ENCODE measurements at regions not wholly inside any gene's neighbourhood (a gene's known extent, or its start where the extent isn't known, plus 50 kb on each side); places are given as distances from the start of the nearest gene placed in this dataset.

DNA sequence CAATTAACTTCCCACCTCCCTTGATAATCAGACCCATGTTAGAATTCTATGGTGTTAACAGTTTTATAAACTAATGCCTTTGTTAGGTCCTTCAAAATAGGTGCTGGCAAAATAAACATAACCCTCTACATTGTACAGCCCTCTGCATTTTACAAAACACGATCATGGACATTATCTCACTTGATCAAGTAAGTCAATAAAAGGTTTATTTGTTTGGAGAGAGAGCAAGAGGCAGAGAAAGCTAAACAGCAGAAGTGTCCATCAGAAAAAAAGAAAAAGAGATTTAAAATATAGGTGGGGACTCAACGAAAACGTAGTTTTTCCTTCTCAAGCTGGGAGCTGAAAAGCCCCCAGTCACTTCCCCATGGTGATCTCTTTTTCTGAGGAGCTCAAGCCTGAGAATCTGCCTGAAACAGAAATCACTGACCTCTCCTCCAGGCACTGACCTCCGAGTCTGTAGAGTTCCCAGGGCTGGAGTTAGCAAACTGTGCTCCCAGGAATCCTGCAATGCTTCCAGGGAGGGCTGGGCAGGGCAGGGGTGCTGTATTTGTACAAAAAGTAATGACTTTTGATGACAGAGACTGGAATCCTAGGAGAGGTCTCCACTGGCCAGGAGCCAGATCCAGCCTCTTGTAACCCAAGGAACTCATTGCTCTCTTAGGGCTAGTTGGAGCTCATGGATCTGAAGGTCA lies 137.8 kb upstream of the KLHL29 start:
- H3K36me3 ChIP-seq (ENCODE audit: insufficient read depth, low read length), result no peaks in the 10 kb centered on the region

DNA sequence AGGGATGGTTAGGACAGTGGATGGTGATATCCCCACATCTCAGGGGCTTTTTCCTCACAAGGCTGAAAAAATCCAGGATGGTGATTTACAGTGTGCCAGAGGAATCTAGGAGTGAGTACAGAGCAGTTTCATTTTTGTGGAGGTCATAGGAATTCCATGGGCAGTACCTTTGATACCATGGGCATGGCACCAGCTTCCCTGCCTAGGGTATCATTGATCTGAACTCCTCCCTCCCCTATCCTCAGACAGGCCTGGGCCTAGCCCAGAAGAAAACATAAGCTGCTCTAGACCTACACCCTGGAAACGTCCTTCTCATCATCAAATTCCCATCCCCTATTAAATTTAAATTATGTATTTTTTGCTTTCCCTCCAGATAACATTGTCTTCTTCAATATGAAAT lies 136.3 kb upstream of the KLHL29 start:
- no peak overlapping the region for H3K4me3 ChIP-seq (ENCODE audit: low read depth in 1 of 2, low read length in 2 of 2)
- peaks cover 3% of the 10 kb centered on the region for H3K4me1 ChIP-seq (ENCODE audit: insufficient read depth, low read length)
- no peaks in the 10 kb centered on the region for H3K27me3 ChIP-seq (ENCODE audit: control insufficient read depth in 1 of 2, insufficient read depth in 2 of 2, low read length in 2 of 2)

More for the DNA sequence above, 137.8 kb upstream of the KLHL29 start:
- no peak overlapping the region for H3K9ac ChIP-seq (ENCODE audit: low read length)
- no peaks in the 10 kb centered on the region for H3K9me3 ChIP-seq (ENCODE audit: low read length)
- no peaks in the 10 kb centered on the region for H3K27me3 ChIP-seq (ENCODE audit: control insufficient read depth in 1 of 2, insufficient read depth in 2 of 2, low read length in 2 of 2)
- peaks cover 3% of the 10 kb centered on the region for H3K4me1 ChIP-seq (ENCODE audit: insufficient read depth, low read length)
- H3K27ac ChIP-seq (ENCODE audit: low read depth, low read length), result no peak overlapping the region
- no peak overlapping the region for H3K4me3 ChIP-seq (ENCODE audit: low read depth in 1 of 2, low read length in 2 of 2)

DNA sequence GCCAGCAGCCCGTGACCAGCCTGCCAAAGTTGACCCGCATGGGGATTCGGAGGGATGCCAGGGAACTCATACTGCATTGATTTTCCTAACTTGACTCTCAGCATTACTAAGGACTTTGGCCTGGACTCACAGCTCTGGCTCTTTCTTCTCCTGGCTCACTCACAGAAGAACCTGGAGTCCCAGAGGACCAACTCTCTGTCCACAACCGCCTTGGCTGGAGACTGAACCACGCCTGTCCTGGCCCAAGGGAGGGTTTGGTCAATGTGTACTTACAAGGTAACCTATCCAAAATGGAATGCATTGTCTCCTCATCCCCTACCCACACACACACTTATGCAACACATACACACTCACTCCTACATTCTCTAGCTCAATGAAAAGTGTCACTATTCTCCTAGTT lies 135.6 kb upstream of the KLHL29 start:
- H3K27me3 ChIP-seq (ENCODE audit: control insufficient read depth in 1 of 2, insufficient read depth in 2 of 2, low read length in 2 of 2), result no peaks in the 10 kb centered on the region
- no peaks in the 10 kb centered on the region for H3K9me3 ChIP-seq (ENCODE audit: low read length)
- H3K4me3 ChIP-seq (ENCODE audit: low read depth in 1 of 2, low read length in 2 of 2), result no peak overlapping the region
- no peak overlapping the region for H3K27ac ChIP-seq (ENCODE audit: low read depth, low read length)
- no peaks in the 10 kb centered on the region for H3K36me3 ChIP-seq (ENCODE audit: insufficient read depth, low read length)
- no peak overlapping the region for H3K9ac ChIP-seq (ENCODE audit: low read length)
- H3K4me1 ChIP-seq (ENCODE audit: insufficient read depth, low read length), result peaks cover 3% of the 10 kb centered on the region

More for the DNA sequence above, 136.3 kb upstream of the KLHL29 start:
- H3K27ac ChIP-seq (ENCODE audit: low read depth, low read length), result no peak overlapping the region
- no peak overlapping the region for H3K9ac ChIP-seq (ENCODE audit: low read length)
- H3K36me3 ChIP-seq (ENCODE audit: insufficient read depth, low read length), result no peaks in the 10 kb centered on the region
- H3K9me3 ChIP-seq (ENCODE audit: low read length), result no peaks in the 10 kb centered on the region

DNA sequence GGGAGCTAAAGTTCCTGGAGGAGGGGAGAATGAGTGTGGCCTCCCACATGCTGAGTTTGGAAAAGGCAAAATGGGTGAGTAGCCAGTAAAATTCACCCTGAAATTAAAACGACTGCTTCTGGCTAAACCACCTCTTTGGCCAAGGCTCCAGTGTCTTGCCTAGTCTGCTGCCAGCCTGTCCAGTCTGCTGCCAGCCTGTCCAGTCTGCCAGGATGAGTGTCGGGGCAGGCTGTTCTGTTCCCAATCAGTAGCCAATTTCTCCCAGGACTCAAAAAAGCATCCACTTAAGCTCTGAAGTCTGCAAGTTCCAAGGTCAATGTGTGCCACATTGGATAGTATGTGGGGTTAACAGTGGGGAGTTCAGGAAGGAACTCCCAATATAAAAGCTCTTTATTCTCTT lies 134.6 kb upstream of the KLHL29 start:
- H3K4me3 ChIP-seq (ENCODE audit: low read depth in 1 of 2, low read length in 2 of 2), result no peak overlapping the region
- H3K4me1 ChIP-seq (ENCODE audit: insufficient read depth, low read length), result no peaks in the 10 kb centered on the region
- H3K27ac ChIP-seq (ENCODE audit: low read depth, low read length), result no peak overlapping the region
- no peaks in the 10 kb centered on the region for H3K27me3 ChIP-seq (ENCODE audit: control insufficient read depth in 1 of 2, insufficient read depth in 2 of 2, low read length in 2 of 2)
- no peaks in the 10 kb centered on the region for H3K36me3 ChIP-seq (ENCODE audit: insufficient read depth, low read length)
- no peak overlapping the region for H3K9ac ChIP-seq (ENCODE audit: low read length)
- H3K9me3 ChIP-seq (ENCODE audit: low read length), result no peaks in the 10 kb centered on the region

DNA sequence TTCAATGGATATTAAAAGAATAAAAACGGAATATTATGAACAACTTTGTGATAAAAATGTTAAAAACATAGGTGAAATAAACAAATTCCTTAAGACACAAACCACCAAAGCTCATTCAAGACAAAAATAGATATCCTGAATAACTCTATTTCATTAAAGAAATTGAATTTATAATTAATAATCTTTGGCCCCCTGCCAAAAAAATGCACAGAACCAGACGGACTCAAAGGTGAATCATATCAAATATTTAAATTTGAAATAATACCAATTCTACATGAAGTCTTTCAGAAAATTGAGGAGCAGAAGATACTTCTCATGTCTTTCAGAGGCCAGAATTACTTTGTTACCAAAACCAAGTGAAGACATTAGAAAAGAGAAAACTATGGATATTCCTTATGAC lies 128.3 kb upstream of the KLHL29 start:
- no peaks in the 10 kb centered on the region for H3K9me3 ChIP-seq (ENCODE audit: low read length)
- H3K27me3 ChIP-seq (ENCODE audit: control insufficient read depth in 1 of 2, insufficient read depth in 2 of 2, low read length in 2 of 2), result no peaks in the 10 kb centered on the region
- H3K27ac ChIP-seq (ENCODE audit: low read depth, low read length), result no peak overlapping the region
- no peaks in the 10 kb centered on the region for H3K4me1 ChIP-seq (ENCODE audit: insufficient read depth, low read length)
- no peak overlapping the region for H3K4me3 ChIP-seq (ENCODE audit: low read depth in 1 of 2, low read length in 2 of 2)
- H3K9ac ChIP-seq (ENCODE audit: low read length), result no peak overlapping the region
- no peaks in the 10 kb centered on the region for H3K36me3 ChIP-seq (ENCODE audit: insufficient read depth, low read length)

DNA sequence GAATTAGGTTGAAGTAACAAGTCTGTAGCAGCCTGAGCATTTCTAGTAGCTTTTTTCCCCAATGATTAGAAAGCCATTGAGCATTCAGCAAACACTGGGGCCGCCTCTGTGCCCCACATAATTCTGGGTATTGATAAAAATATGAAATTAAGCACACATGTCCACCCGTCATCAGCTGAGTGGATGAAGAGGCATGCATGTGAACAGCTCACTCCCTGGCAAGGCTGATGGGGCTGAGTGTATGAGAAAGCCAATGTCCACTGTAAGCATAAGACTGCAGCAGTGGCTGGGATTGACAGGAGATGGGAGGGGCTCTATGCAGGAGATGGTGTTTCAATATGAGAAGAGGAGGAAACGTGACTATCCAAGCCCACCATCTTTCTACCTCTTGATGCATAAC lies 124.4 kb upstream of the KLHL29 start:
- H3K9me3 ChIP-seq (ENCODE audit: low read length), result no peaks in the 10 kb centered on the region

DNA sequence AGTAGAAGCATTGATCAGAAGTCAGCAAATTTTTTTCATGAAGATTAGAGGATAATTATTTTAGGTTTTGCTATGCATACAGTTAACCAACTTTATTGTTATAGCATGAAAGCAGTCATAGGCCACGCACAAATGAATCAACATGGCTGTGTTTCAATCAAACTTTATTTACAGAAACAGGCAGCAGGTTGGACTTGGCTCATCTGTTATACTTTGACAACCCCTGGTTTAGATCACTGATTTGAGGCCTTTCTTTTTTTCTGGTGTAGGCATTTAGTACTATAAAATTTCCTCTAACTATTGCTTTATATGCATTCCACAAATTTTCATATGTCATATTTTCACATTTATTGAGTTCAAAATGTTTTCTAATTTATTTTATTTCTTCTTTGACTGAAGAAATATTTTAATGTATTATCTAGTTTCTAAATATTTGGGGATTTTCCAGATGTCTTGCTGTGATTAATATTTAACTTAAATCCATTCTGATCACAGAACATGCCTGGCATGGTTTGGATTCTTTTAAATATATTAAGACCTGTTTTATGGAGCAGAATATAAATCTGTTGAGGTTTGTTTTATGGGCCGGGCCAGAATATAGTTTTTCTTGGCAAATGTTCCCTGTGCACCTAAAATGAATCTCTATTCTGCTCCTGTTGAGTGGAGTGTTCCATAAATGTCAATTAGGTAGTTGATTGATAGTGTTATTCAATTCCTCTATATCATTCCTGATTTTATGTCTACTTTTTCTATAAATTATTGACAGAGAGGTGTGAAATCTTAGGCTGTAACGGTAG lies 116.3 kb upstream of the KLHL29 start:
- no peak overlapping the region for H3K9ac ChIP-seq (ENCODE audit: low read length)
- no peaks in the 10 kb centered on the region for H3K27me3 ChIP-seq (ENCODE audit: control insufficient read depth in 1 of 2, insufficient read depth in 2 of 2, low read length in 2 of 2)
- H3K4me1 ChIP-seq (ENCODE audit: insufficient read depth, low read length), result peaks cover 12% of the 10 kb centered on the region
- H3K27ac ChIP-seq (ENCODE audit: low read depth, low read length), result no peak overlapping the region
- no peaks in the 10 kb centered on the region for H3K9me3 ChIP-seq (ENCODE audit: low read length)
- H3K4me3 ChIP-seq (ENCODE audit: low read depth in 1 of 2, low read length in 2 of 2), result no peak overlapping the region
- H3K36me3 ChIP-seq (ENCODE audit: insufficient read depth, low read length), result no peaks in the 10 kb centered on the region

More for the DNA sequence above, 124.4 kb upstream of the KLHL29 start:
- Histone ChIP-seq H3K36me3 (ENCODE audit: insufficient read depth, low read length) (no peaks in the 10 kb centered on the region), H3K9ac (ENCODE audit: low read length) (no peak overlapping the region), H3K27me3 (ENCODE audit: control insufficient read depth in 1 of 2, insufficient read depth in 2 of 2, low read length in 2 of 2) (no peaks in the 10 kb centered on the region), H3K4me1 (ENCODE audit: insufficient read depth, low read length) (no peaks in the 10 kb centered on the region), H3K4me3 (ENCODE audit: low read depth in 1 of 2, low read length in 2 of 2) (no peak overlapping the region), H3K27ac (ENCODE audit: low read depth, low read length) (no peak overlapping the region)

DNA sequence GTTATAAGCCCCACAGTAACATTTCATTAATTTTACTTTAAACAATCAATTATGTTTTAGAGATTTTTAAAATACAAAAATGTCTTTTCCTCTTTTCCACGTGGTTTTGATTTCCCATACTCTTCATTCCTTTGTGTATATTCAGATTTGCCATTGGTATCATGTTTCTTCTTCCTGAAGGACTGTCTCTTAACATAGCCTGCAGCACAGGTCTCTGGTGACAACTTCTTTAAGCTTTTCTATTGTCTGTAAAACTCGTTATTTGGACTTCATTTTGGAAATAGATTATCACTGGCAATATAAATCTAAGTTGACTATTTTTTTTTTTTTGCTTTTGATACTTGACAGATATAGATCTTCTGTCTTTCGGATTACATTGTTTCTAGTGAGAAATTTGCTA lies 115.2 kb upstream of the KLHL29 start:
- Histone ChIP-seq H3K4me1 (ENCODE audit: insufficient read depth, low read length) (peaks cover 12% of the 10 kb centered on the region), H3K4me3 (ENCODE audit: low read depth in 1 of 2, low read length in 2 of 2) (no peak overlapping the region), H3K27me3 (ENCODE audit: control insufficient read depth in 1 of 2, insufficient read depth in 2 of 2, low read length in 2 of 2) (no peaks in the 10 kb centered on the region), H3K27ac (ENCODE audit: low read depth, low read length) (no peak overlapping the region), H3K36me3 (ENCODE audit: insufficient read depth, low read length) (no peaks in the 10 kb centered on the region), H3K9ac (ENCODE audit: low read length) (no peak overlapping the region), H3K9me3 (ENCODE audit: low read length) (no peaks in the 10 kb centered on the region)

DNA sequence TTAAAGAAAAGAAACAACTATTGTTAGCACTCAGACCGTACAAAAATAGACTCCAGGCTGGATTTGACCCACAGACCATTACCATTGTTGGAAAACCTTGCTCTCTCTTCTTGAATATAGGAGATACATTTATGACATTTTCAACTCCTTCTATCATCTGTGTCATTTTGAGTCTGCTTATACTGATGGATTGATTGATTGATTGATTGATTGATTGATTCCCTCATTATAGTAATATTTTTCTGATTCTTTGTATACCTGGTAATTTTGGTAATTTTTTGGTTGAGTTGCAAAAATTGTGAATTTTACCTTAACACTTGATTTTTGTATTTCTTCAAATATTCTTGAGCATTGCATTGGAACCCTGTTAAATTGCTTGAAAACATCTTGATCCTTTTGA lies 114.2 kb upstream of the KLHL29 start:
- H3K9ac ChIP-seq (ENCODE audit: low read length), result no peak overlapping the region
- H3K27me3 ChIP-seq (ENCODE audit: control insufficient read depth in 1 of 2, insufficient read depth in 2 of 2, low read length in 2 of 2), result no peaks in the 10 kb centered on the region
- H3K4me1 ChIP-seq (ENCODE audit: insufficient read depth, low read length), result peaks cover 12% of the 10 kb centered on the region
- no peaks in the 10 kb centered on the region for H3K9me3 ChIP-seq (ENCODE audit: low read length)
- H3K36me3 ChIP-seq (ENCODE audit: insufficient read depth, low read length), result no peaks in the 10 kb centered on the region
- H3K4me3 ChIP-seq (ENCODE audit: low read depth in 1 of 2, low read length in 2 of 2), result no peak overlapping the region
- H3K27ac ChIP-seq (ENCODE audit: low read depth, low read length), result no peak overlapping the region

DNA sequence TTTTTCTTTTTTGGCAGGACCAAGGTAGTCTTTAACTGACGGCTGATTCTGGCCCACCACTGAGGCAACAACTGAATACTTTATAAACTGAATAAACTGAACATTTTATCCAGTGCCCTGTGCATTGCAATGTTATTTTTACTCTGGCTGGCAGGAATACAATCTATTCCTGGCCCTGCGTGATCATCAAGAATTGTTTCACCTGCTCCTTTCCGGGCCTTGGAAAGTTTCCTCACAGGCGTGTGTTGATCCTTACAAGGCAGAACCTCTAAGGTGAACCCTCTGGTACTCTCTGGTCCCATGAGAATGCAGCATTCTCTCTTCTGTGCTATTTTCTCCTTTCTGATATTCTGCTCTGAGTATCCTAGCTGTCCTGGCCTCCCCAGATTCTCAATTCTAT lies 113.7 kb upstream of the KLHL29 start:
- Histone ChIP-seq H3K27ac (ENCODE audit: low read depth, low read length) (no peak overlapping the region), H3K27me3 (ENCODE audit: control insufficient read depth in 1 of 2, insufficient read depth in 2 of 2, low read length in 2 of 2) (no peaks in the 10 kb centered on the region), H3K4me1 (ENCODE audit: insufficient read depth, low read length) (peaks cover 12% of the 10 kb centered on the region), H3K9me3 (ENCODE audit: low read length) (no peaks in the 10 kb centered on the region), H3K9ac (ENCODE audit: low read length) (no peak overlapping the region), H3K4me3 (ENCODE audit: low read depth in 1 of 2, low read length in 2 of 2) (no peak overlapping the region), H3K36me3 (ENCODE audit: insufficient read depth, low read length) (no peaks in the 10 kb centered on the region)

DNA sequence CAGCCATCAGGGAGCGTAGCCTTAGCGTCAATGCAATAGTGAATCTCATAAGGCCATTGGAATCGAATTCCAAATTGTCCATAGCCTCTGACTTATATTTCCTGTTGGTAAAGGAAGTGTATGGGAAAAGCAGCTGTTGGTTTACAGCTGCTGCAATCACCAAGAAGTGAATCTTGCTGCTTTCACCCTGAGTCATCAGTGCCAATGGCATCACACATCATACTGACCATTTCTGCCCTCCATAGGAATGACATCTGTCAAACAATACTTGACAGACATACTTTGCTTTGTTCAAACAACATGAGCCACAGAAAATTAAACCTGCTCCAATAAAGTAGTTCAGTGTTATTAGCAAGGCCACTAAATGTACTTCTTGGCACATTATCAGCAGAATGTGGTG lies 111.2 kb upstream of the KLHL29 start:
- Histone ChIP-seq H3K9me3 (ENCODE audit: low read length) (no peaks in the 10 kb centered on the region), H3K27ac (ENCODE audit: low read depth, low read length) (no peak overlapping the region), H3K27me3 (ENCODE audit: control insufficient read depth in 1 of 2, insufficient read depth in 2 of 2, low read length in 2 of 2) (no peaks in the 10 kb centered on the region), H3K4me1 (ENCODE audit: insufficient read depth, low read length) (peaks cover 12% of the 10 kb centered on the region), H3K9ac (ENCODE audit: low read length) (no peak overlapping the region), H3K4me3 (ENCODE audit: low read depth in 1 of 2, low read length in 2 of 2) (no peak overlapping the region), H3K36me3 (ENCODE audit: insufficient read depth, low read length) (no peaks in the 10 kb centered on the region)

DNA sequence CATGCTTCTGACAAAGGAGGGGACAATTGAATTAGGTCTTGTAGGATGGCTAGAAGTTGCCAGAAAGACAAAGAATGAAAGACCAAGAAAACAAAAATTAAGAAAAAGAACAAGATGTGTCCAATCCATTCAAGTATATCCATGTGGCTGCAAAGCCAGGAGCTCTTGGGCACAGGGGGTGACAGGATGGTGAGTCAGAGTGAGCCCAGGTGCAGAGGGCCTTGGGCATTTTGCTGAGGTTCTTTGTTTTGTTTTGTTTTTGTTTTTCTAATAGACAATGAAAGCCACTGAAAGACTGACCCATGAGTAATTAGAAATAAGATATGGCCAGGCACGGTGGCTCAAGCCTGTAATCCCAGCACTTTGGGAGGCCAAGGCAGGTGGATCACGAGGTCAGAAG lies 104.6 kb upstream of the KLHL29 start:
- Histone ChIP-seq H3K27ac (ENCODE audit: low read depth, low read length) (no peak overlapping the region), H3K9me3 (ENCODE audit: low read length) (no peaks in the 10 kb centered on the region), H3K36me3 (ENCODE audit: insufficient read depth, low read length) (no peaks in the 10 kb centered on the region)

More for the DNA sequence above, 104.6 kb upstream of the KLHL29 start:
- Histone ChIP-seq H3K4me1 (ENCODE audit: insufficient read depth, low read length) (peaks cover 7% of the 10 kb centered on the region), H3K9ac (ENCODE audit: low read length) (no peak overlapping the region), H3K27me3 (ENCODE audit: control insufficient read depth in 1 of 2, insufficient read depth in 2 of 2, low read length in 2 of 2) (no peaks in the 10 kb centered on the region), H3K4me3 (ENCODE audit: low read depth in 1 of 2, low read length in 2 of 2) (no peak overlapping the region)
